ENCODE measurements at regions not wholly inside any gene's neighbourhood (a gene's known extent, or its start where the extent isn't known, plus 50 kb on each side); places are given as distances from the start of the nearest gene placed in this dataset.

DNA sequence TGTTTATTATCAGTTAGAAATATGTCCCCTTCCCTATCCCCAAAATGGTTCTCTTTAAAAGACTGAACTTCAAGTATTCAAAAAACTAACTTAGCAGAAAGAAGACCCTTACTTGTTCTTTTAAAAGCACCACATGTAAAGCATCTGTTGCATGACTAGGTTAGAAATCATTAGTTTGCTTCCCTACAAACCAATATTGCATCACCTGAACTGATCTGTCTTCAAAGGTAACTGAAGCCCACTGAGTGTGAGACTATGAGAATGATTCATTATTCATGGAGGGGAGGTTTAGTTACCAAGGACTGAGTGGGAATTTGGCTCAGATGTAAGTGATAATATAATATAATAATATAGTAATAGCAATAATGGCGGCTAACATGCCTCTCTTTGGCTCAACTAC lies 231.7 kb downstream of the SPRY1 start:
- TF ChIP-seq, protein P1, sequence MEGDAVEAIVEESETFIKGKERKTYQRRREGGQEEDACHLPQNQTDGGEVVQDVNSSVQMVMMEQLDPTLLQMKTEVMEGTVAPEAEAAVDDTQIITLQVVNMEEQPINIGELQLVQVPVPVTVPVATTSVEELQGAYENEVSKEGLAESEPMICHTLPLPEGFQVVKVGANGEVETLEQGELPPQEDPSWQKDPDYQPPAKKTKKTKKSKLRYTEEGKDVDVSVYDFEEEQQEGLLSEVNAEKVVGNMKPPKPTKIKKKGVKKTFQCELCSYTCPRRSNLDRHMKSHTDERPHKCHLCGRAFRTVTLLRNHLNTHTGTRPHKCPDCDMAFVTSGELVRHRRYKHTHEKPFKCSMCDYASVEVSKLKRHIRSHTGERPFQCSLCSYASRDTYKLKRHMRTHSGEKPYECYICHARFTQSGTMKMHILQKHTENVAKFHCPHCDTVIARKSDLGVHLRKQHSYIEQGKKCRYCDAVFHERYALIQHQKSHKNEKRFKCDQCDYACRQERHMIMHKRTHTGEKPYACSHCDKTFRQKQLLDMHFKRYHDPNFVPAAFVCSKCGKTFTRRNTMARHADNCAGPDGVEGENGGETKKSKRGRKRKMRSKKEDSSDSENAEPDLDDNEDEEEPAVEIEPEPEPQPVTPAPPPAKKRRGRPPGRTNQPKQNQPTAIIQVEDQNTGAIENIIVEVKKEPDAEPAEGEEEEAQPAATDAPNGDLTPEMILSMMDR (conservative IDR thresholded peaks at IDR 0.05), result no peak
- TF ChIP-seq ZFX (IDR thresholded peaks at IDR 0.05), result no peak
